AG04450 (cell line): ENCODE measurements at regions not wholly inside any gene's neighbourhood (a gene's known extent, or its start where the extent isn't known, plus 50 kb on each side); places are given as distances from the start of the nearest gene placed in this dataset.

ENCODE experiments used
- CTCF ChIA-PET: fragments of 300-600, 350-600 bp; formaldehyde crosslinking; extraction: SDS; loops from one replicate; lab custom pipeline; 2022; ENCODE audit warnings: antibody characterized with exemption, inconsistent platforms; lab: Charles Lee
- POLR2A ChIA-PET: fragments of 350-600 bp; formaldehyde crosslinking; extraction: SDS; loops from one replicate; lab custom pipeline; 2021; ENCODE audit warnings: antibody characterized with exemption, inconsistent platforms; lab: Yijun Ruan, JAX
- DNase-seq: peaks from one replicate; pipeline ENCODE4 v3.0.0-alpha.2; 2011; ENCODE audit warnings: low read depth, low spot score
- H3K27ac ChIP-seq: one replicate; pipeline ENCODE4 v1.5.1; 2012; ENCODE audit warnings: low read depth, low read length, control low read depth
- H3K27me3 ChIP-seq: one replicate; pipeline ENCODE4 v1.6.0; 2012; ENCODE audit warnings: low read length; ENCODE audit not compliant: control insufficient read depth, insufficient read depth
- H3K4me3 ChIP-seq: 2 replicates; pipeline ENCODE4 v1.5.1; 2011; ENCODE audit warnings: mild to moderate bottlenecking, low read depth, low read length, control low read depth
- H3K9me3 ChIP-seq: 2 replicates; pipeline ENCODE4 v1.5.1; 2012; ENCODE audit warnings: low read length; ENCODE audit not compliant: control insufficient read depth, insufficient read depth
- CTCF ChIP-seq: IDR thresholded peaks from 2 replicates; pipeline ENCODE4 v1.5.1; 2011; ENCODE audit warnings: low read depth, low read length, control low read depth, inconsistent platforms

DNA sequence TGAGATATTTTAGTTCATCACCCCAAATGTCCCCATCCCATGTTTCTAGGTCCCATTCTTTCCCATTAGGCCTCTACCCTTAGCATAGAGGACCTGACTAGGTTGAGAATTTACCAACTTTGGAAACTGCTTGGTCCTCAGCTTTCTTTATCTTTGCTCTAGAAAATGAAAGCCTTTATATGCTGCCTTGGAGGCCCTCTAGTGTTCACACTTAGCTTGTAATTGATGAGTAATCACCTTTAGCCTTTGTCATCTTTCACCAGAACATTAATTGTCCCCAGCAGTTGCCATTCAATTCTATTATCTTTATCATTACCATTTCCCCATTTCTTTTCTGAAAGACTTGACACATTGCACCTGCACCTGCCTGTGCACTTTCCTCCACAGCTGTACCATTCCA, 589.2 kb upstream of the NR3C2 start:
- TF ChIP-seq CTCF = 0 out of 2 replicates have a peak, but pooled peaks have one; percentile 23
- Histone ChIP-seq H3K27me3 (no peaks in the 10 kb centered on the region), H3K27ac (no peak overlapping the region), H3K9me3 (no peaks in the 10 kb centered on the region), H3K4me3 (no peak overlapping the region)
- ChIA-PET CTCF (interaction anchor here (1.0 to 1.3 kb wide), 2 partner anchors 117 to 235 kb away, joined by 3 read pairs; no protein-coding TSS in a partner anchor), POLR2A (no interaction called here)
- no peak for DNase-seq

DNA sequence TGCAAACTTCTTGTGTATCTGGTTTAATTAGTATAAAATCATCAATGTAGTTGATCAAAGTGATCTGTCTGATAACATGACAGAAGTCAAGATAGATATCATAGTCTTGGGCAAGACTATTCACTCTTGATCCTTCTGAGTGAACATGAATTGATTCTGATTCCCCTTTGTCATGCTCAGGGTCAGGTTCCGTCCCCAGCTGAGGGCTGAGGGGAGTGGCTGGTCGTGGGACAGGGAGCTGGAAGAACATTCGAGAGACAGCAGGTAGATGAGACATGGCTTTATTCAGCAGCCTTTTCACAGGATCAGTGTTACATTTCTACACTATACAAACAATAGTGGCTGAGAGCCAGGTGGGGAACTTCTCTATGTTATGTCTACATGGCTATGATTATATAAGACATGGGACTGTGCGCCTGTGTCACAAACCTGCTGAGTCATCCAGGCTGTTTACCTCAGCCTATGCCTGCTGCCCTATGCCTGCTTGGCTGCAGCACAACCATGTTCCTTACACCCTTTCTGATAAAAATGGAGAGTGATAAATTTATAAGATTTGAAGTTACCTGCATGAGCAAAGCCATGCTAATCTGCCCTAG, 586.9 kb upstream of the NR3C2 start:
- Histone ChIP-seq H3K27ac (no peak overlapping the region), H3K9me3 (no peaks in the 10 kb centered on the region), H3K4me3 (no peak overlapping the region), H3K27me3 (no peaks in the 10 kb centered on the region)
- CTCF ChIA-PET = no interaction called here
- POLR2A ChIA-PET = no interaction called here
- no peak for DNase-seq
- TF ChIP-seq CTCF = no peak

- ChIA-PET POLR2A (no interaction called here), CTCF (interaction anchor here (1.4 kb wide), 1 partner anchor 15 kb away, joined by 3 read pairs; no protein-coding TSS in a partner anchor)
- Histone ChIP-seq H3K27me3 (no peaks in the 10 kb centered on the region), H3K9me3 (no peaks in the 10 kb centered on the region), H3K27ac (no peak overlapping the region), H3K4me3 (no peak overlapping the region)
- no peak for TF ChIP-seq CTCF
- DNase-seq = no peak
Observed at GRCh38 chr4:149026696-149027095, 584.5 kb upstream of the NR3C2 start.

GRCh38 chr4:149017002-149017734, 575.0 kb upstream of the NR3C2 start:
- no peak overlapping the region for H3K4me3 ChIP-seq
- POLR2A ChIA-PET = no interaction called here
- H3K27ac ChIP-seq = no peak overlapping the region
- CTCF ChIA-PET = interaction anchor here (0.6 kb wide), 1 partner anchor 107 kb away, joined by 3 read pairs; no protein-coding TSS in a partner anchor
- H3K9me3 ChIP-seq = no peaks in the 10 kb centered on the region
- no peak for TF ChIP-seq CTCF
- no peaks in the 10 kb centered on the region for H3K27me3 ChIP-seq
- DNase-seq = no peak

GRCh38 chr4:149009223-149009622, 567.0 kb upstream of the NR3C2 start:
- no peak for DNase-seq

More at GRCh38 chr4:149009223-149009622, 567.0 kb upstream of the NR3C2 start:
- ChIA-PET POLR2A (no interaction called here), CTCF (no interaction called here)
- Histone ChIP-seq H3K4me3 (no peak overlapping the region), H3K27ac (no peak overlapping the region), H3K9me3 (no peaks in the 10 kb centered on the region), H3K27me3 (no peaks in the 10 kb centered on the region)
- no peak for TF ChIP-seq CTCF
